A549 (cell line): ENCODE measurements at regions not wholly inside any gene's neighbourhood (a gene's known extent, or its start where the extent isn't known, plus 50 kb on each side); places are given as distances from the start of the nearest gene placed in this dataset.

Experiments used
- ATAC-seq, 2 experiments: fragments of 200-7000 bp in 1 of 2; fragments of >200 bp in 1 of 2; cut with Nextera tagmentation in 1 of 2; cut with Tn5 transposase in 1 of 2; 3 replicates each; pipeline versions ENCODE4 v1.8.0 to v1.9.1; 2018 to 2020; ENCODE audit warnings: mild to moderate bottlenecking in 1 of 2, moderate library complexity in 1 of 2
- CTCF ChIA-PET: fragments of 300-600 bp; sonication (Branson Sonifier 250); formaldehyde crosslinking; extraction: SDS; loops from one replicate; lab custom pipeline; 2021; ENCODE audit warnings: antibody characterized with exemption, inconsistent platforms; lab: Yijun Ruan, JAX
- POLR2A ChIA-PET: fragments of 350-600 bp; formaldehyde crosslinking; extraction: SDS; loops from one replicate; lab custom pipeline; 2021; ENCODE audit warnings: antibody characterized with exemption, inconsistent platforms; lab: Yijun Ruan, JAX
- DNase-seq, 2 experiments: peaks; one replicate each; pipeline versions ENCODE4 v3.0.0 to v3.0.0-alpha.2; 2011 to 2016; ENCODE audit warnings: low read depth in 1 of 2, low spot score in 1 of 2
- FAIRE-seq: peaks from 2 replicates; lab custom pipeline; 2011; peaks lifted over from hg19 to GRCh38; lab: Jason Lieb, UNC
- H3K27ac ChIP-seq, 2 experiments: fragments of >200 bp; sonication (Bioruptor Twin); formaldehyde crosslinking; 3 replicates each; pipeline ENCODE4 v1.5.1; 2016 to 2017
- H3K4me1 ChIP-seq: fragments of >200 bp; sonication (Bioruptor Twin); formaldehyde crosslinking; 3 replicates; pipeline ENCODE4 v1.6.1; 2016
- H3K4me2 ChIP-seq: fragments of >200 bp; sonication (Bioruptor Twin); formaldehyde crosslinking; 3 replicates; pipeline ENCODE4 v1.6.1; 2016
- H3K4me3 ChIP-seq: fragments of >200 bp; sonication (Bioruptor Twin); formaldehyde crosslinking; 3 replicates; pipeline ENCODE4 v1.5.1; 2016
- H3K9me3 ChIP-seq: fragments of >200 bp; sonication (Bioruptor Twin); formaldehyde crosslinking; 3 replicates; pipeline ENCODE4 v1.6.1; 2016
- CBX2 ChIP-seq: fragments of 200-600 bp; sonication (generic); IDR thresholded peaks from 2 replicates; pipeline ENCODE4 v1.6.1; 2016; ENCODE audit warnings: low read depth, mild to moderate bottlenecking, borderline replicate concordance
- CHD2 ChIP-seq: fragments of 150-350 bp; IDR thresholded peaks from 2 replicates; pipeline ENCODE4 v1.6.1; 2014; ENCODE audit warnings: low read length; ENCODE audit not compliant: partially characterized antibody
- EHMT2 ChIP-seq: fragments of 200-600 bp; sonication (generic); IDR thresholded peaks from 2 replicates; pipeline ENCODE4 v1.6.1; 2016; ENCODE audit warnings: antibody characterized with exemption, low read depth, mild to moderate bottlenecking, moderate library complexity
- EP300 ChIP-seq, 2 experiments: fragments of >200 bp; sonication (Bioruptor Twin); formaldehyde crosslinking; IDR thresholded peaks; 2 replicates in 1 of 2; 3 replicates in 1 of 2; pipeline ENCODE4 v1.6.1; 2016 to 2017
- HDAC2 ChIP-seq: fragments of 200-600 bp; sonication (generic); IDR thresholded peaks from 2 replicates; pipeline ENCODE4 v1.6.1; 2016
- HEYL ChIP-seq: fragments of 250-450 bp; sonication (Bioruptor Pico); IDR thresholded peaks from 2 replicates; pipeline ENCODE4 v1.8.0; 2021; ENCODE audit warnings: mild to moderate bottlenecking, moderate library complexity
- HOXB13 ChIP-seq: fragments of 250-450 bp; sonication (Bioruptor Pico); IDR thresholded peaks from 2 replicates; pipeline ENCODE4 v1.5.0; 2020; ENCODE audit warnings: low read depth, mild to moderate bottlenecking, moderate library complexity
- JUNB ChIP-seq: fragments of >200 bp; sonication (Bioruptor Twin); formaldehyde crosslinking; IDR thresholded peaks from 2 replicates; pipeline ENCODE4 v1.6.1; 2016
- MAFK ChIP-seq: fragments of 450-650 bp; IDR thresholded peaks from 2 replicates; pipeline ENCODE4 v1.6.1; 2014; ENCODE audit not compliant: partially characterized antibody
- MAZ ChIP-seq: fragments of 150-350 bp; IDR thresholded peaks from 2 replicates; pipeline ENCODE4 v1.6.1; 2014; ENCODE audit warnings: antibody characterized with exemption, low read depth, low read length, borderline replicate concordance
- NR3C1 ChIP-seq: fragments of >200 bp; sonication (Bioruptor Twin); formaldehyde crosslinking; IDR thresholded peaks from 3 replicates; pipeline ENCODE4 v1.6.1; 2017
- POLR2AphosphoS2 ChIP-seq: conservative IDR thresholded peaks from 2 replicates; pipeline ENCODE4 v1.6.1; 2012; ENCODE audit warnings: low read length, improper control_type of control experiment, inconsistent platforms
- RAD21 ChIP-seq, 2 experiments: fragments of >200 bp in 1 of 2; sonication (Bioruptor Twin) in 1 of 2; formaldehyde crosslinking in 1 of 2; IDR thresholded peaks in 1 of 2; conservative IDR thresholded peaks in 1 of 2; 2 replicates in 1 of 2; 3 replicates in 1 of 2; pipeline ENCODE4 v1.6.1; 2012 to 2018; ENCODE audit warnings: inconsistent platforms in 1 of 2
- RCOR1 ChIP-seq: fragments of 150-350 bp; IDR thresholded peaks from 2 replicates; pipeline ENCODE4 v1.6.1; 2014; ENCODE audit warnings: antibody characterized with exemption, low read length, low read depth
- RNF2 ChIP-seq: fragments of 200-600 bp; sonication (generic); IDR thresholded peaks from 2 replicates; pipeline ENCODE4 v1.6.1; 2016; ENCODE audit warnings: low read depth, mild to moderate bottlenecking, antibody characterized with exemption, moderate library complexity, borderline replicate concordance
- SMC3 ChIP-seq: fragments of >200 bp; sonication (Bioruptor Twin); formaldehyde crosslinking; IDR thresholded peaks from 3 replicates; pipeline ENCODE4 v1.6.1; 2018; ENCODE audit warnings: inconsistent platforms
- SREBF2 ChIP-seq: fragments of 450-650 bp; IDR thresholded peaks from 2 replicates; pipeline ENCODE4 v1.6.1; 2014; ENCODE audit warnings: mild to moderate bottlenecking, moderate library complexity
- ZNF302 ChIP-seq: fragments of 250-450 bp; sonication (Bioruptor Pico); IDR thresholded peaks from 2 replicates; pipeline ENCODE4 v1.9.0; 2021; ENCODE audit warnings: inconsistent platforms, mild to moderate bottlenecking, moderate library complexity
- WGBS: methylation state at CpG from one replicate; pipeline ENCODE4 v1.1.6; 2017; ENCODE audit errors: missing lambda C conversion rate; 5-methylcytosine and 5-hydroxymethylcytosine counted together
- TF ChIP-seq, protein P1 (sequence below): fragments of >200 bp; sonication (Bioruptor Twin); formaldehyde crosslinking; IDR thresholded peaks from 3 replicates; pipeline ENCODE4 v1.6.1; 2016
- TF ChIP-seq, protein P2 (sequence below): fragments of >200 bp; sonication (Bioruptor Twin); formaldehyde crosslinking; IDR thresholded peaks from 3 replicates; pipeline ENCODE4 v1.5.1; 2016
- TF ChIP-seq, protein P3 (sequence below): IDR thresholded peaks from 2 replicates; pipeline ENCODE4 v1.6.1; 2012
- TF ChIP-seq, protein P4 (sequence below): fragments of 250-450 bp; sonication (Bioruptor Pico); IDR thresholded peaks from 2 replicates; pipeline ENCODE4 v1.5.0; 2021; ENCODE audit warnings: mild to moderate bottlenecking, moderate library complexity, borderline replicate concordance
- TF ChIP-seq, protein P5 (sequence below): fragments of 450-650 bp; IDR thresholded peaks from 2 replicates; pipeline ENCODE4 v1.6.1; 2014; ENCODE audit warnings: antibody characterized with exemption
- TF ChIP-seq, protein P6 (sequence below): fragments of 250-450 bp; sonication (Bioruptor Pico); IDR thresholded peaks from 2 replicates; pipeline ENCODE4 v1.5.0; 2020; ENCODE audit warnings: low read depth, mild to moderate bottlenecking, moderate library complexity
- TF ChIP-seq, protein P7 (sequence below): fragments of 150-350 bp; IDR thresholded peaks from 2 replicates; pipeline ENCODE4 v1.6.1; 2014; ENCODE audit warnings: low read depth, mild to moderate bottlenecking, low read length

DNA sequence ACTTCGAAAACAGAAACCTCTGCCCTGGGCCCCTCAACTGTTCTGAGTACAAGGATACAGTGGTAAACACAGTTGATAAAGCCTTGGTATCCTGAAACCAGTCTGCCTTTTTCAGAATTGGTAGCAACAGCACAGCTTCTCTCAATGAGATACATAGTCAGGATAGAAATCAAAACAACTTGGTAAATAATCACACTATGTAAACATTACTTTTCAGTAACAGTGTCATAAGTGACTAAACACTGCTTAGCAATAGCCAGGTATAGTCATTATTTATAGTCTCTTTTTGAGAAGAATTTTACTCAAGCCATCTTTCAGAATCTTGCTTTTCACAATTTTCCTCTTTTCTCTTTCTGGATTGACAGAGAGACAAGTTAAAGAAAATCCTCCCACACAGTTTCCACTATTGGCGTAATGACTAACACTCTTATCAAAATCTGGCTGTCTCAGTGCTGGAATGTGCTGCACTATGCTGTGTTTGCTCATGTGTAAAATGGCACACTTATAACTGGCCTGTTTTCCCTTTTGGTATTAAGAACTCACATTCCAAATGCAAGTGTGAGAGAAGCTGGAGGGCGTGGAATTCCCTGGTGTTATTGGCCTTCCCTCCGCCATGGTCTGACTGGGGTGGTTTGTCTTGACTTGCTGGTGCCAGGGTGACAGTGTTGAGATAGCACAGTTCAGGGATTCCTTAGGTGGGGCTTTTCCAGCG is 368.8 kb downstream of the TDRD3 start:
- no peak overlapping the region for H3K4me2 ChIP-seq
- no peaks in the 10 kb centered on the region for H3K9me3 ChIP-seq
- H3K4me1 ChIP-seq: no peaks in the 10 kb centered on the region
- no peak for TF ChIP-seq CHD2
- TF ChIP-seq, protein P1, sequence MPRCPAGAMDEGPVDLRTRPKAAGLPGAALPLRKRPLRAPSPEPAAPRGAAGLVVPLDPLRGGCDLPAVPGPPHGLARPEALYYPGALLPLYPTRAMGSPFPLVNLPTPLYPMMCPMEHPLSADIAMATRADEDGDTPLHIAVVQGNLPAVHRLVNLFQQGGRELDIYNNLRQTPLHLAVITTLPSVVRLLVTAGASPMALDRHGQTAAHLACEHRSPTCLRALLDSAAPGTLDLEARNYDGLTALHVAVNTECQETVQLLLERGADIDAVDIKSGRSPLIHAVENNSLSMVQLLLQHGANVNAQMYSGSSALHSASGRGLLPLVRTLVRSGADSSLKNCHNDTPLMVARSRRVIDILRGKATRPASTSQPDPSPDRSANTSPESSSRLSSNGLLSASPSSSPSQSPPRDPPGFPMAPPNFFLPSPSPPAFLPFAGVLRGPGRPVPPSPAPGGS: no peak
- TF ChIP-seq HOXB13 (CRISPR knock-in tag): no peak
- TF ChIP-seq SMC3: no peak
- TF ChIP-seq, protein P2, sequence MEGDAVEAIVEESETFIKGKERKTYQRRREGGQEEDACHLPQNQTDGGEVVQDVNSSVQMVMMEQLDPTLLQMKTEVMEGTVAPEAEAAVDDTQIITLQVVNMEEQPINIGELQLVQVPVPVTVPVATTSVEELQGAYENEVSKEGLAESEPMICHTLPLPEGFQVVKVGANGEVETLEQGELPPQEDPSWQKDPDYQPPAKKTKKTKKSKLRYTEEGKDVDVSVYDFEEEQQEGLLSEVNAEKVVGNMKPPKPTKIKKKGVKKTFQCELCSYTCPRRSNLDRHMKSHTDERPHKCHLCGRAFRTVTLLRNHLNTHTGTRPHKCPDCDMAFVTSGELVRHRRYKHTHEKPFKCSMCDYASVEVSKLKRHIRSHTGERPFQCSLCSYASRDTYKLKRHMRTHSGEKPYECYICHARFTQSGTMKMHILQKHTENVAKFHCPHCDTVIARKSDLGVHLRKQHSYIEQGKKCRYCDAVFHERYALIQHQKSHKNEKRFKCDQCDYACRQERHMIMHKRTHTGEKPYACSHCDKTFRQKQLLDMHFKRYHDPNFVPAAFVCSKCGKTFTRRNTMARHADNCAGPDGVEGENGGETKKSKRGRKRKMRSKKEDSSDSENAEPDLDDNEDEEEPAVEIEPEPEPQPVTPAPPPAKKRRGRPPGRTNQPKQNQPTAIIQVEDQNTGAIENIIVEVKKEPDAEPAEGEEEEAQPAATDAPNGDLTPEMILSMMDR: no peak
- no peak for TF ChIP-seq CBX2
- no peak for TF ChIP-seq MAZ
- no peak for TF ChIP-seq RAD21 (conservative IDR thresholded peaks at IDR 0.05 in 1 of 2, IDR thresholded peaks at IDR 0.05 in 1 of 2)
- TF ChIP-seq NR3C1: no peak
- TF ChIP-seq, protein P3, sequence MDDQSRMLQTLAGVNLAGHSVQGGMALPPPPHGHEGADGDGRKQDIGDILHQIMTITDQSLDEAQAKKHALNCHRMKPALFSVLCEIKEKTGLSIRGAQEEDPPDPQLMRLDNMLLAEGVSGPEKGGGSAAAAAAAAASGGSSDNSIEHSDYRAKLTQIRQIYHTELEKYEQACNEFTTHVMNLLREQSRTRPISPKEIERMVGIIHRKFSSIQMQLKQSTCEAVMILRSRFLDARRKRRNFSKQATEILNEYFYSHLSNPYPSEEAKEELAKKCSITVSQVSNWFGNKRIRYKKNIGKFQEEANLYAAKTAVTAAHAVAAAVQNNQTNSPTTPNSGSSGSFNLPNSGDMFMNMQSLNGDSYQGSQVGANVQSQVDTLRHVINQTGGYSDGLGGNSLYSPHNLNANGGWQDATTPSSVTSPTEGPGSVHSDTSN: no peak
- TF ChIP-seq SREBF2: no peak
- no peak for TF ChIP-seq ZNF302 (CRISPR knock-in tag)
- no peak for TF ChIP-seq POLR2AphosphoS2
- TF ChIP-seq MAFK: no peak
- no peak overlapping the region for H3K4me3 ChIP-seq
- 14% methylated on average over 5 of the region's 5 CpGs for WGBS
- FAIRE-seq: no peak
- POLR2A ChIA-PET: no interaction called here
- ATAC-seq: no peak; a peak in 1 of 6 replicates
- DNase-seq: peak in 1 of 2 experiments; percentile 1
- no peak overlapping the region for H3K27ac ChIP-seq
- CTCF ChIA-PET: no interaction called here

DNA sequence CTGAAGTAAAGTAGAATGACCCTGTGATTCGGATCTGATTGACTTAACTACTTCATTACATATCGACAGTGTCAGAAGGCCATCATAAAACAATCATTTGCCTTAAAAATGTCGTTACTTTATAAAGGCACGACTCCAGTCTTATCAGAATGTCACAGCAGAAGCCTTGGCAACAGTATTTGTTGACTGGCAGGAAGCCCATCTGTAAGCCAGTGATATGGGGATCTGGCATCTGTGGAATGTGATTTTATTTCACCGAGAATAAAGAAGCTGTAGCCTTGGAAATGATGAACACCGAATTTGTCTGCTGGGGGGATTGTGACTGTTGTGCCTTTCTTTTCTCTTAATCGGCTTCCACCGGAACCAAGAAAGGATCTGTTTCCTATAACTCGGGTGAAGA is 362.5 kb downstream of the TDRD3 start:
- FAIRE-seq (no peak), ATAC-seq (no peak), DNase-seq (peak in 1 of 2 experiments; percentile 3)
- Histone ChIP-seq H3K4me1 (no peaks in the 10 kb centered on the region), H3K4me3 (no peak overlapping the region), H3K9me3 (no peaks in the 10 kb centered on the region), H3K27ac (no peak overlapping the region), H3K4me2 (0 out of 3 replicates have a peak overlapping the region, but pooled peaks have one; percentile 19)
- POLR2A ChIA-PET: no interaction called here
- whole genome bisulfite sequencing: 3% methylated on average over 9 of the region's 9 CpGs
- CTCF ChIA-PET: no interaction called here
- no peak for TF ChIP-seq HOXB13 (CRISPR knock-in tag)
- no peak for TF ChIP-seq RNF2
- TF ChIP-seq EP300 (IDR thresholded peaks at IDR 0.05): no peak
- TF ChIP-seq HEYL (CRISPR knock-in tag): no peak
- TF ChIP-seq RCOR1: no peak
- no peak for TF ChIP-seq JUNB
- no peak for TF ChIP-seq HDAC2
- TF ChIP-seq MAZ: no peak
- TF ChIP-seq, protein P4, sequence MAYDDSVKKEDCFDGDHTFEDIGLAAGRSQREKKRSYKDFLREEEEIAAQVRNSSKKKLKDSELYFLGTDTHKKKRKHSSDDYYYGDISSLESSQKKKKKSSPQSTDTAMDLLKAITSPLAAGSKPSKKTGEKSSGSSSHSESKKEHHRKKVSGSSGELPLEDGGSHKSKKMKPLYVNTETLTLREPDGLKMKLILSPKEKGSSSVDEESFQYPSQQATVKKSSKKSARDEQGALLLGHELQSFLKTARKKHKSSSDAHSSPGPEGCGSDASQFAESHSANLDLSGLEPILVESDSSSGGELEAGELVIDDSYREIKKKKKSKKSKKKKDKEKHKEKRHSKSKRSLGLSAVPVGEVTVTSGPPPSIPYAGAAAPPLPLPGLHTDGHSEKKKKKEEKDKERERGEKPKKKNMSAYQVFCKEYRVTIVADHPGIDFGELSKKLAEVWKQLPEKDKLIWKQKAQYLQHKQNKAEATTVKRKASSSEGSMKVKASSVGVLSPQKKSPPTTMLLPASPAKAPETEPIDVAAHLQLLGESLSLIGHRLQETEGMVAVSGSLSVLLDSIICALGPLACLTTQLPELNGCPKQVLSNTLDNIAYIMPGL (CRISPR knock-in tag): no peak
- TF ChIP-seq, protein P5, sequence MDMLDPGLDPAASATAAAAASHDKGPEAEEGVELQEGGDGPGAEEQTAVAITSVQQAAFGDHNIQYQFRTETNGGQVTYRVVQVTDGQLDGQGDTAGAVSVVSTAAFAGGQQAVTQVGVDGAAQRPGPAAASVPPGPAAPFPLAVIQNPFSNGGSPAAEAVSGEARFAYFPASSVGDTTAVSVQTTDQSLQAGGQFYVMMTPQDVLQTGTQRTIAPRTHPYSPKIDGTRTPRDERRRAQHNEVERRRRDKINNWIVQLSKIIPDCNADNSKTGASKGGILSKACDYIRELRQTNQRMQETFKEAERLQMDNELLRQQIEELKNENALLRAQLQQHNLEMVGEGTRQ: no peak
- TF ChIP-seq, protein P6, sequence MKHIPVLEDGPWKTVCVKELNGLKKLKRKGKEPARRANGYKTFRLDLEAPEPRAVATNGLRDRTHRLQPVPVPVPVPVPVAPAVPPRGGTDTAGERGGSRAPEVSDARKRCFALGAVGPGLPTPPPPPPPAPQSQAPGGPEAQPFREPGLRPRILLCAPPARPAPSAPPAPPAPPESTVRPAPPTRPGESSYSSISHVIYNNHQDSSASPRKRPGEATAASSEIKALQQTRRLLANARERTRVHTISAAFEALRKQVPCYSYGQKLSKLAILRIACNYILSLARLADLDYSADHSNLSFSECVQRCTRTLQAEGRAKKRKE (CRISPR knock-in tag): no peak
- TF ChIP-seq, protein P7, sequence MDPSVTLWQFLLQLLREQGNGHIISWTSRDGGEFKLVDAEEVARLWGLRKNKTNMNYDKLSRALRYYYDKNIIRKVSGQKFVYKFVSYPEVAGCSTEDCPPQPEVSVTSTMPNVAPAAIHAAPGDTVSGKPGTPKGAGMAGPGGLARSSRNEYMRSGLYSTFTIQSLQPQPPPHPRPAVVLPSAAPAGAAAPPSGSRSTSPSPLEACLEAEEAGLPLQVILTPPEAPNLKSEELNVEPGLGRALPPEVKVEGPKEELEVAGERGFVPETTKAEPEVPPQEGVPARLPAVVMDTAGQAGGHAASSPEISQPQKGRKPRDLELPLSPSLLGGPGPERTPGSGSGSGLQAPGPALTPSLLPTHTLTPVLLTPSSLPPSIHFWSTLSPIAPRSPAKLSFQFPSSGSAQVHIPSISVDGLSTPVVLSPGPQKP: no peak
- TF ChIP-seq EHMT2: no peak
